ENCODE measurements at regions not wholly inside any gene's neighbourhood (a gene's known extent, or its start where the extent isn't known, plus 50 kb on each side); places are given as distances from the start of the nearest gene placed in this dataset.
"Not testable (repeated sequence)": the region's sequence is repeated elsewhere in the genome, so short reads cannot be mapped to it uniquely, and the experiment has no call there.

DNA sequence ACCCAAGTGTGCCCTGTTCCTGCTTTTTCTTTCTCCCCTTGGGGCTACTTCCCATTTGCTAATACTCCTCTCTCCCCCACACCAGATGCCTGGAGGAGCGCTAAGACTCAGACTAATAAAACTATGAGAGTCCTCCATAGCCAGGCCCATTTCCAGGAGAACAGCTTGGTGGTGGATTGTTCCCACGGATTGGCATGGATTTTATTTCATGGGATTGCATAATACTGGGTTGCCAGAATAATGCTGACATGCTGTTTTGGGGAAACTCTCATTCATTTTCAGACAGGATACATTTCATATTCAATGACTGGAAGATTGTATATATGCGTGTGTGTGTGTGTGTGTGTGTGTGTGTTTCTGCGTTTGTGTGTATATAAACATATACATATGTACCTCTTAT is 447.5 kb upstream of the PITX2 start:
- no peak overlapping the region for H3K4me3 Mint-ChIP-seq
- peaks cover 9 to 49% (median 16%) of the 10 kb centered on the region in 6 donors for H3K9me3 Mint-ChIP-seq
- no peak overlapping the region for H3K27ac Mint-ChIP-seq
- no peaks in the 10 kb centered on the region for H3K36me3 Mint-ChIP-seq
- no peaks in the 10 kb centered on the region for H3K4me1 Mint-ChIP-seq
- DNase-seq: no peak
- H3K27me3 Mint-ChIP-seq (ENCODE audit: low read depth in 3 of 3): peaks cover 0 to 2% (median 0%) of the 10 kb centered on the region in 3 donors

DNA sequence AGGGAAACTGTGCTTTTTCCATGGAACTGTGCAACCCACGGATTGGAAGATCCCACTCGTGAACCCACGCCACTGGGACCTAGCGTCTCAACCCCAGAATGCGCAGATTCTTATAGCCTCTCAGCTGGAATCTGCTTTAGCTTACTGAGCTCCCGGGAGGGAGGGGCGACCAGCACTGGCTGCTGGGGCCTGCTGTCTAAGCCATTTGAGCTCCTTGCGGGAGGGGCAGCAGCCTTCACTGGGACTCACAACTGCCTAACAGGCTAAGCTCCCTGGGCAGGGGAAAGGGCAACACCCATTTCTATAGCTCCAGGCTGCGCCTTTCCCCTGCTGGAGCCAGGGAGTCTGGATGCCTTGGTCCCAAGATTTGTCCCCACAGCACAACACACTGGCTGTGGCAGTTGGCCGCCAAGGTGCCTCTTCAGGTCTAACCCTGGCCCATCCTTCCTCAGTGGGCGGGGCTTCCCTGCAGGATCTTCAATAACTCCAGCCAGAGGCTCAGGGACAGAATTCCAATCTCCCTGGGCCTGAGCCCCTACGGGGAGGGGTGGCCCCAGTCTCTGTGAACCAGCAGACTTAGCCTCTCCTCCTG is 451.7 kb upstream of the PITX2 start:
- Mint-ChIP-seq H3K4me1 (no peaks in the 10 kb centered on the region), H3K27ac (no peak overlapping the region), H3K4me3 (no peak overlapping the region), H3K9me3 (peaks cover 7 to 48% (median 27%) of the 10 kb centered on the region in 6 donors), H3K27me3 (ENCODE audit: low read depth in 3 of 3) (peaks cover 0 to 5% (median 0%) of the 10 kb centered on the region in 3 donors), H3K36me3 (no peaks in the 10 kb centered on the region)
- DNase-seq: no peak

DNA sequence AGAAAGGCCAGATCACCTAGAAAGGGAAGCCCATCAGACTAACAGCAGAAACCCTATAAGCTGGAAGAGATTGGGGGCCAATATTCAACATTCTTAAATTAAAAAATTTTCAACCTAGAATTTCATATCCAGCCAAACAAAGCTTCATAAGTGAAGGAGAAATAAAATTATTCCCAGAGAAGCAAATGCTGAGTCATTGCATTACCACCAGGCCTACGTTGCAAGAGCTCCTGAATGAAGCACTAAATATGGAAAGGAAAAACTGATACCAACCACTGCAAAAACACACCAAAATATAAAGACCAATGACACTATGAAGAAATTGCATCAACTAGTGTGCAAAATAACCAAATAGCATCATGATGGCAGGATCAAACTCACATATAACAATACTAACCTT is 453.4 kb upstream of the PITX2 start:
- H3K4me3 Mint-ChIP-seq: not testable (repeated sequence)

DNA sequence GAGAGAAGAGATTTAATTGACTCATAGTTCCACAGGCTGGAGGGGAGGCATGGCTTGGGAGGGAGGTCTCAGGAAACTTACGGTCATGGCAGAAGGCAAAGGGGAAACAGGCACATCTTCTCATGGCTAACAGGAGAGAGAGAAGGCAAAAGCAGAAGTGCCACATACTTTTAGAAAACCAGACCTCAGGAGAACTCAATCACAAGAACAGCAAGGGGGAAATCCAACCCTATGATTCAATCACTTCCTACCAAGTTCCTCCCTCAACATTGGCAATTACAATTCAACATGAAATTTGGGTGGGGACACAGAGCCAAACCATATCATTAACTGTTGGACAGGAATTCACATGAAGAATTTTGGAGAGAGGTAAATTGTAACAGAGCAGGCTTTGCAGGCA is 485.3 kb upstream of the PITX2 start:
- Mint-ChIP-seq H3K36me3 (no peaks in the 10 kb centered on the region), H3K4me3 (no peak overlapping the region), H3K27me3 (ENCODE audit: low read depth in 3 of 3) (peaks cover 0 to 1% (median 0%) of the 10 kb centered on the region in 3 donors), H3K4me1 (no peaks in the 10 kb centered on the region), H3K27ac (no peak overlapping the region), H3K9me3 (peaks cover 0 to 32% (median 10%) of the 10 kb centered on the region in 6 donors)
- DNase-seq: no peak

More for the DNA sequence above, 453.4 kb upstream of the PITX2 start:
- H3K36me3 Mint-ChIP-seq; H3K27ac Mint-ChIP-seq; DNase-seq; H3K4me1 Mint-ChIP-seq; H3K27me3 Mint-ChIP-seq (ENCODE audit: low read depth in 3 of 3): not testable (repeated sequence)
- peaks cover 8 to 46% (median 29%) of the 10 kb centered on the region in 6 donors for H3K9me3 Mint-ChIP-seq

DNA sequence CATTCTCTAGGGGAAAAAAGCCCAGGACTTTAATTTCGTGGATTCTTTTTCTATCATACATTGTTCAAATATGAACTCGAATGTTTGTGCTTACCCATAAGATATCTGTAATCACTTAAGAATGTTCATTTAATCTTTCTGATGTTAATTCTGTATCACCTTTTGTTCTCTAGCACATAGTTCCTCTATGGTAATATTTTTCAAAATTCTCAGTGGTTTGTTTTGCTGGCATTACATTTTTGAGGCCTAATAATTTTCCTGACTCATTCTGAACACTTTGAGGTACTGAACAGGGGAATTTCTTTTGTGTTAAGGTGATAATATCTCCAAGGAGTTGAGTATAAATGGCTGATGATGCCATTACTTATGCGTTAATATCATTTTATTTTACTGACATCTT is 490.7 kb upstream of the PITX2 start:
- H3K9me3 Mint-ChIP-seq: peaks cover 6 to 45% (median 8%) of the 10 kb centered on the region in 6 donors
- H3K27me3 Mint-ChIP-seq (ENCODE audit: low read depth in 3 of 3): no peaks in the 10 kb centered on the region
- no peaks in the 10 kb centered on the region for H3K36me3 Mint-ChIP-seq
- no peaks in the 10 kb centered on the region for H3K4me1 Mint-ChIP-seq
- H3K4me3 Mint-ChIP-seq: no peak overlapping the region
- no peak overlapping the region for H3K27ac Mint-ChIP-seq
- DNase-seq: no peak

DNA sequence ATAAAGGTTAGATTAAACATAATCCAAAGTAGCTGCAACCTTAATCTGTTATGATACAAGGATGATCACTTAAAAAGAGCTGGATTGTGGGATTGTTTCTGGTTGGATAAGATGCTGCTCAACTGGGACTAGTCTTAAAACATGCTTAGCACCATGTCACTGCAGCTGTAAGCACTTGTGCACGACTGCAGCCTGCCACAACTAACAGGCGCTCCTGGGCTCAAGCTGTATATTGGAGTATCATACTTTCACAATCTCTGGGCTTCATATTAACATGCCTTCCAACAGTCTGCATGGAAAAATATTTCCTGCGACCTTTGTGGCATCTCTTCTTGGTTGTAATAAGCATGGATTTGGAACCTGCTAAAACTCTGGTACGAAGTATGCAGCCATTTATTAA is 493.0 kb upstream of the PITX2 start:
- Mint-ChIP-seq H3K36me3 (no peaks in the 10 kb centered on the region), H3K4me1 (no peaks in the 10 kb centered on the region), H3K9me3 (peaks cover 10 to 38% (median 19%) of the 10 kb centered on the region in 6 donors), H3K4me3 (no peak overlapping the region), H3K27me3 (ENCODE audit: low read depth in 3 of 3) (no peaks in the 10 kb centered on the region), H3K27ac (no peak overlapping the region)
- DNase-seq: no peak

DNA sequence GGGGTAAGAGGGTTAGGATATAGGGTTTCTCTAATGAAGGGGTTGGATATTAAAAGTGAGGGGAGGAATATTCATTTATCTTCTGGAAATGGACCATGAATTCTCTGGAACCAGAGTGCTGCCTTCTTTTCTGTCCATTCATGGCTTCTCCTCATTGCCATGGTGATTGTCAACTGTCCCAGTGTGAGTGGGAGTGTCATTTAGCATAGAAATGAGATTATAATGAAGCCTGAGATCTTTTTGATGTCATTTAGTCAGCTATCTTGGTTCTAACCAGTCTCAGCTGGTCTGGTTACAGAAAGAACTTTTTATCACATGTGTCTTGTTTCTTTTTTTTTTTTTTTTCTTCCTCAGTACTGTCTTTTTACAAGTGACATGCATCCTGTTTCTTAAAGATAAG is 497.3 kb upstream of the PITX2 start:
- Mint-ChIP-seq H3K4me1 (no peaks in the 10 kb centered on the region), H3K9me3 (peaks cover 5 to 33% (median 20%) of the 10 kb centered on the region in 6 donors), H3K27me3 (ENCODE audit: low read depth in 3 of 3) (no peaks in the 10 kb centered on the region), H3K36me3 (no peaks in the 10 kb centered on the region), H3K4me3 (no peak overlapping the region), H3K27ac (no peak overlapping the region)
- DNase-seq: no peak

DNA sequence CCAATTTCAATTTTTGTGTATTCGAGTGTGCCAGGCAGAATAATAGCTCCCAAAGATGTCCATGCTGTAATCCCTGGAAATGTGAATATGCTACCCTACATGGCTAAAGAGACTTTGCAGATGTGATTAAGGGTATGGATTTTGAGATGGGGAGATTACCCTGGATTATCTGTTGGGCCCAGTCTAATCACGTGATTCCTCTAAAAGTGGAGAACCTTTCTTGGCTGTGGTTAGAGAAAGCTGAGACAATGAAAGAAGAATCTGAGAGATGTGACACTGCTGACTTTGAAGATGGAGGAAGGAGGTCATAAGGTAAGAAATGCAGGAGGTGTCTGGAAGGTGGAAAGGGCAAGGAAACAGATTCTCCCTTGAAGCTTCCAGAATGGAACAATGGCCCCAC is 503.5 kb upstream of the PITX2 start:
- no peak for DNase-seq
- H3K27me3 Mint-ChIP-seq (ENCODE audit: low read depth in 3 of 3): peaks cover 0 to 2% (median 0%) of the 10 kb centered on the region in 3 donors
- no peaks in the 10 kb centered on the region for H3K4me1 Mint-ChIP-seq
- no peaks in the 10 kb centered on the region for H3K36me3 Mint-ChIP-seq
- H3K4me3 Mint-ChIP-seq: no peak overlapping the region
- peaks cover 3 to 17% (median 8%) of the 10 kb centered on the region in 6 donors for H3K9me3 Mint-ChIP-seq
- H3K27ac Mint-ChIP-seq: no peak overlapping the region

DNA sequence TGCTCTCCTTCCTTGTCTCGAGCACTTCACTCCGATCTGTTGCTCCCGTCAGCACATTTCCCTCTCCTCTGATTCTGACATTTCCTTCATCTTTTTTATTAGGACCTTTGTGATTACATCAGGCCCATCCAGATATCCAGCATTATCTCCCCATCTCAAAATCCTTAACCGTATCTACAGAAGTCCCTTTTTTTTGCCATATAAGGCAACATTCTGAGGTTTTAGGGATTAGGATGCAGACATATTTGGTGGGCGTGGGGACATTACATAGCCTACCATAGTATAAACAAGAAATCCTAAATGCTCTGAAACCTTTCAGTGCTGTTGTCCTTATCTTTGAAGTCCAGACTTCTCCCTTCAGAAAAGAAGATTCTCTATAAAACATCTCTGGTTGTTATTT is 505.0 kb upstream of the PITX2 start:
- no peaks in the 10 kb centered on the region for H3K36me3 Mint-ChIP-seq

DNA sequence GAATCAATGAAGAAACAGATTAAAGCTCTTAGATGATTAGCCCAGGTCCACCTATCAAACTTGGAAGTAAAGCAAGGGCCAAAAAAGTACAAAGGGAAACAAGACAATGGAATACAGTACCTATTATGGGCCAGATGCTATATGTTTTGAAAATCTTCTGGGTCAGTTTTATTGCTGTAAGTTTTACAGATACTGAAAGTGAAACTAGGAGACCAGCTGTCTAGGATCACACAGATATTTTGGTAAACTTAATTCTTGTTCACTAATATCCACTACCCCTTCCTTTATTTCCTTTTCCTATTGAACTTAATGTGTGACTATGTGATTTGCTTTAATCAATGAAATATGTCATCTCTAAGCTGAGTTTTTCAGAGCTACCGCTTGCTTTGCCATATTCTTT is 505.4 kb upstream of the PITX2 start:
- DNase-seq: no peak
- no peaks in the 10 kb centered on the region for H3K4me1 Mint-ChIP-seq
- H3K27ac Mint-ChIP-seq: no peak overlapping the region
- peaks cover 2 to 23% (median 7%) of the 10 kb centered on the region in 6 donors for H3K9me3 Mint-ChIP-seq
- H3K36me3 Mint-ChIP-seq: no peaks in the 10 kb centered on the region
- no peak overlapping the region for H3K4me3 Mint-ChIP-seq
- peaks cover 0 to 2% (median 0%) of the 10 kb centered on the region in 3 donors for H3K27me3 Mint-ChIP-seq (ENCODE audit: low read depth in 3 of 3)

More for the DNA sequence above, 505.0 kb upstream of the PITX2 start:
- H3K9me3 Mint-ChIP-seq: peaks cover 3 to 24% (median 7%) of the 10 kb centered on the region in 6 donors
- H3K27ac Mint-ChIP-seq: no peak overlapping the region
- H3K27me3 Mint-ChIP-seq (ENCODE audit: low read depth in 3 of 3): peaks cover 0 to 2% (median 0%) of the 10 kb centered on the region in 3 donors
- no peak overlapping the region for H3K4me3 Mint-ChIP-seq
- DNase-seq: no peak
- no peaks in the 10 kb centered on the region for H3K4me1 Mint-ChIP-seq

DNA sequence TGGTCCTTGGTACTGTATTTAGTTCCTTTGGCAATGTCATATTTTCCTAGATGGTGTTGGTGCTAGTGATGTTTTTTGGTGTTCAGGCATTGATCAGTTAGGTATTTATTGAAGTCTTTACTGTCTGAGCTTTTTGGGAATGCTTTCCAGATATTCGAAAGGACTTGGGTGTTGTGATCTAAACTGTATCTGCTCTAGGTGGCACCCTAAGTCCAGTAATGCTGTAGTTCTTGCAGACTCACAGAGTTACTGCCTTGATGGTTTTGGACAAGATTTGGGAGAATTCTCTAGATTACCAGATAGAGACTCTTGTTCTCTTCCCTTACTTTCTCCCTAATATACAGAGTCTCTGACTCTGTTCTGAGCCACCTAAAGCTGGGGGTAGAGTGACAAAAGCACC is 513.6 kb upstream of the PITX2 start:
- Mint-ChIP-seq H3K4me3 (no peak overlapping the region), H3K27me3 (ENCODE audit: low read depth in 3 of 3) (no peaks in the 10 kb centered on the region), H3K9me3 (peaks cover 9 to 42% (median 19%) of the 10 kb centered on the region in 6 donors), H3K27ac (no peak overlapping the region), H3K36me3 (no peaks in the 10 kb centered on the region), H3K4me1 (no peaks in the 10 kb centered on the region)
- DNase-seq: no peak

DNA sequence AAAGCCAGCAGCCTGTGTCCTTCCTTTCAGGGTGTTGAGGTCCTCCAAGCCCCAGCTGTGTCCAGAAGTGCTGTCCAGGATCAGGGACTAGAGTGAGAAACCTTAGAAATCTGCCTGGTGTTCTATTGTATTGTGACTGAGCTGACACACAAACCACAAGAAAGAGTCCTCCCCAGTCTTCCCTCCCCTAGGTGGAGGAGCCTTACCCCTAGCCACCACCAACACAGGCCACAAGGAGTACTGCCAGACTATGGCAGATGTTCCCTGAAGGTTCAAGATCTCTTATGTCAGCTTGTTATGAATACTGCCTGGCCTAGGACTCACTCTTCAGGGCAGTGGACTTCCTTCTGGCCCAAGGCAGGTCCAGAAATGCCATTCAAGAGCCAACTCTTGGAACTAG is 514.1 kb upstream of the PITX2 start:
- no peak overlapping the region for H3K4me3 Mint-ChIP-seq
- H3K4me1 Mint-ChIP-seq: no peaks in the 10 kb centered on the region
- H3K9me3 Mint-ChIP-seq: peaks cover 9 to 40% (median 17%) of the 10 kb centered on the region in 6 donors
- H3K27ac Mint-ChIP-seq: no peak overlapping the region
- H3K27me3 Mint-ChIP-seq (ENCODE audit: low read depth in 3 of 3): no peaks in the 10 kb centered on the region
- DNase-seq: no peak
- no peaks in the 10 kb centered on the region for H3K36me3 Mint-ChIP-seq

DNA sequence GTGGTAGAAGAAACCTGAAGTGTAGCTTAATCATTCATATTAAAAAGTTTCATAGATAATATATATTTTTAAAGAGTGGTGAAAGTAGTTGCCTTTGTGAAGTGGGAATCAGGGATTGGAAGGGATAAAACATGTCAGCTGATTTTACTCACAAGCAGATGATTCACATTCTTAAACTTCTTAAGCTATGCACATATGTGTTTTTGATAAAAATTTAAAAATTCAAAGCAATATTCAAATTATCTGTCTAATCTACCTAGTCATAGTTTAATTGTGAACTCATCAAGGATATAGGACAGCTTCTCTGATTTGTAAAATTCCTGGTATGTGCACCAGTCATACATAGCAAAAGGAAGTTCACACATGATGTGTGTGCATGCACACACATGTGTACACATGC is 520.6 kb upstream of the PITX2 start:
- H3K36me3 Mint-ChIP-seq: no peaks in the 10 kb centered on the region
- no peak overlapping the region for H3K27ac Mint-ChIP-seq
- H3K9me3 Mint-ChIP-seq: peaks cover 0 to 27% (median 10%) of the 10 kb centered on the region in 6 donors
- H3K27me3 Mint-ChIP-seq (ENCODE audit: low read depth in 3 of 3): no peaks in the 10 kb centered on the region
- no peak overlapping the region for H3K4me3 Mint-ChIP-seq
- DNase-seq: no peak
- H3K4me1 Mint-ChIP-seq: no peaks in the 10 kb centered on the region

DNA sequence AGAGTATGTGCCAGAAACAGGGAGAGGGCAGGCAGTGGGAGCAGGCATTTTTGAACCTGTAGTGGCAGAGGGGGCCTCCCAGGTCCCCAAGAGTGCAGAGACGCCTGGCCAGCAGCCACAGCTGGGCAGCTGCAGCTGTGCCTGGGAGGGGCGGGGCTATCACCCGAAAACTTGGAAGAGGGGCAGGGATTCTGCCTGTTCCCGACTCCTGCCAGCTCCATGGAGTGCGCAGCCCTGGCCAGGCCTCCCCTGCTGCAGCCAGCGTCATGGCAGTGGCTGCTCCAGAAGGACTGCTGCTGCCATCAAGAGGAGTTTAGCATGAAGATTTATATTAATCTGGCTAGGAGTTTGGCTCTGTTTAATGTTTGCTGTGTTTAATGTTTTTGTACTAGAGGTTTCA is 532.1 kb upstream of the PITX2 start:
- no peak overlapping the region for H3K4me3 Mint-ChIP-seq
- DNase-seq: no peak
- peaks cover 0 to 4% (median 4%) of the 10 kb centered on the region in 3 donors for H3K36me3 Mint-ChIP-seq
- no peak overlapping the region for H3K27ac Mint-ChIP-seq
- no peaks in the 10 kb centered on the region for H3K27me3 Mint-ChIP-seq (ENCODE audit: low read depth in 3 of 3)
- H3K4me1 Mint-ChIP-seq: no peaks in the 10 kb centered on the region
- peaks cover 13 to 52% (median 23%) of the 10 kb centered on the region in 6 donors for H3K9me3 Mint-ChIP-seq

DNA sequence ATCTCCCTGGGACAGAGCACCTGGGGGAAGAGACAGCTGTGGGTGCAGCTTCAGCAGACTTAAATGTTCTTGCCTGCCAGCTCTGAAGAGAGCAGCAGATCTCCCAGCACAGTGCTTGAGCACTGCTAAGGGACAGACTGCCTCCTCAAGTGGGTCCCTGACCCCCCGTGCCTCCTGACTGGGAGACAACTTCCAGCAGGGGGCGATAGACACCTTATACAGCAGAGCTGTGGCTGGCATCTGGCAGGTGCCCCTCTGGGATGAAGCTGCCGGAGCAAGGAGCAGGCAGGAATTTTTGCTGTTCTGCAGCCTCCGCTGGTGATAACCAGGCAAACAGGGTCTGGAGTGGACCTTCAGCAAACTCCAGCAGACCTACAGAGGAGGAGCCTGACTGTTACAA is 541.7 kb upstream of the PITX2 start:
- not testable (repeated sequence) for H3K4me3 Mint-ChIP-seq; DNase-seq; H3K27ac Mint-ChIP-seq; H3K4me1 Mint-ChIP-seq; H3K36me3 Mint-ChIP-seq; H3K27me3 Mint-ChIP-seq (ENCODE audit: low read depth in 3 of 3)
- peaks cover 20 to 43% (median 27%) of the 10 kb centered on the region in 6 donors for H3K9me3 Mint-ChIP-seq

Measured in immature natural killer cell (primary cell).